Activated CD4-positive, alpha-beta T cell treated with anti-CD3 and anti-CD28 coated beads, Interleukin-2, amount 50 U/mL, for 24 hours (primary cell): ENCODE measurements at regions not wholly inside any gene's neighbourhood (a gene's known extent, or its start where the extent isn't known, plus 50 kb on each side); places are given as distances from the start of the nearest gene placed in this dataset.
"Not testable (repeated sequence)": the region's sequence is repeated elsewhere in the genome, so short reads cannot be mapped to it uniquely, and the experiment has no call there.

Source experiments
- DNase-seq, 2 donors: peaks; one replicate each; pipeline ENCODE4 v3.0.0-alpha.2; 2020; ENCODE audit warnings: low read depth in 1 of 2, low spot score in 1 of 2

DNA sequence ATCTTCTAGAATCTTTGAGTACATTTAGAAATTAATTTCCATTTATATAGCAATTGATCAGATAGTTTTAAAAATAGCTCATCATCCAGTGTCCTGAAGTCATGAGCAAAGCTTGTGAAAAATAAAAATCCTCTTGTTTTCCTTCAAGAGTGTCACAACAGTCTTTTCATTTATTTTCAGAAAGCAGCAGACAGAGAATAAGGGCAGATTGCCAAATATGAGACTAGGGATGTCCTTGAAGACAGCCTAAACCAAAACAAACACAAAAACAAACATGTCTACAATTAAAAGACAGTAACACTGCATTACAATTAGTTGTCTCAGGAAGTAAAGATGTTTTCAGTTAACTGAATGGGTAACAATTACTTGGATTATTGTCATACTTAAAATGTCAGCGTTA is 682.8 kb downstream of the TFAP2A start:
- DNase-seq: no peak

DNA sequence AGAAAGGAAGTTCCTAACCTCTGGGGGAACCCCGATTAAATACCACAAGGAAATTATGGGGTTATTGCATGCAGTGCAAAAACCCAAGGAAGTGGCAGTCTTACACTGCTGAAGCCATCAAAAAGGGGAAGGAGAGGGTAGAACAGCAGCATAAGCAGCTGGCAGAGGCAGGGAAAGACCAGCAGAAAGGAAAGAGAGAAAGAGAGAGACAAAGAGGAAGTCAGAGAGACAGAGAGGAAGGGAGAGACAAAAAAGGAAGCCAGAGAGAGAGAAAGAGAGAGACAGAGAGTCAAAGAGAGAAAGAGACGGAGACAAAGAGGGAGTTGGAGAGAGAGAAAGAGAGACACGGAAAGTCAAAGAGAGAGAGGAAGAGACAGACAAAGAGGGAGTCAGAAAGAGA is 689.1 kb downstream of the TFAP2A start:
- not testable (repeated sequence) for DNase-seq

- DNase-seq: no peak
These were observed 697.3 kb downstream of the TFAP2A start for GRCh38 chr6:9717568-9717967.

GRCh38 chr6:9711365-9711764 is 703.5 kb downstream of the TFAP2A start:
- DNase-seq: no peak

- no peak for DNase-seq
These were observed 704.3 kb downstream of the TFAP2A start for GRCh38 chr6:9710574-9710973.

DNA sequence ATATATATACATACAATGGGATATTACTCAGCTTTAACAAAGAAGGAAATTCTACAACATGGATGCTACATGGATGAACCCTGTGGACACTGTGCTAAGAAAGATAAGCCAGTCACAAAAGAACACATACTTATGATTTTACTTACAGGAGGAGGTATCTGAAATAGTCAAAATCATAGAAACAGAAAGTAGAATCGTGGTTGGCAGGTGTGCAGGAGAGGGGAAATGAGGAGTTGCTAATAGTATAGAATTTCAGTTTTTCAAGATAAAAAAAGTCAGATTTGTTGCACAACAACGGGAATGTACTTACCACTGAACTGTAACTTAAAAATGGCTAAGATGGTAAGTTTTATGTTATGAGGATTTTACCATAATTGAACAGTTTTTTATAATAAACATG is 706.3 kb downstream of the TFAP2A start:
- no peak for DNase-seq

DNA sequence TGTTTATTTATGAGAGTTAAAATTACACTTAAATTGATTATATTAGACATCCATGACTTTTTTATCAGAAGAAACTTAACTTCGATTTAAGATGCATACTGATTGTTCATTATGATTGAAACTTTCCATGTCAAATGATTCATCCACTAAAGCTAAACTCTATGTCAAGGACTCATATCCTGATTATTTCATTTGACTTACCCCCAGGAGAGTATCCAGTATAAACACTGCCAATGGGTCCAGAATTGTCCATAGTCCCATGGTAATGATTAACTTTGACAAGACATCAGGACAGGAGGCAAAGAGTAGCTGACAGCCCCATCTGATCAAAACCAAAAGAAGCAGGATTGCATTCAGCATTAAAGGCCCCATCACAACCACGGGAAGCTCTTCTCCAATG is 709.9 kb downstream of the TFAP2A start:
- no peak for DNase-seq

GRCh38 chr6:9702914-9703313 is 712.0 kb downstream of the TFAP2A start:
- DNase-seq: no peak

GRCh38 chr6:9699888-9700287 is 715.0 kb downstream of the TFAP2A start:
- DNase-seq: no peak

DNA sequence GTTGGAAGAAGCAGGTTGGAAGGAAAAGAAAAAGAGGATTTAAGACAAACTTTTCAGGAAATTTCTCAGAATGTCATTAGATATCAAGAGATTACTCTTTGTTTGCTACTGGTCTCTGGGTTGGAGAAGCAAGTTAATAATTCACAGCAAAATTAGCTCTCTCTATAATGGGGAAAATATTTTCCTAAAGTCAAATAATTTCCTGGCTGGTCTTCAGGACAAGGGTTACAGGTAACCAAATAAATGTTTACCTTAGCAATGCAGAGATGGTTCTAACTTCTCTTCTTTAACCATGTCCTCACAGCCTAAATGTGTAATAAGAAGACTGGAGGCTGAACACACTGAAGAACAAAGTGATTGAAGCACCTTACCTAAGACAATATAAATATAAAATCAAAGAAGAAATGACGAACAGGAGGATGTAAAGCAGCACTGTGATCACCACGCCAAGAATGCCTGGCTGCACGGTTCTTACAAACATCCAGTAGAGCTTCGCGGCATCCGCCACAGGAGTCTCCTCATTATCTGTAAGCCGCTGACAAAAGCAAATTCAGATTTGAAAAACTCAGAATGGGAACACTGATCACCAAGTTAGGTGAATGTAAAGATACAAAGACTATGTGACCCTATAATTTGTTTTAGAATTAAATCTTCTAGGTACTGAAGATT is 717.5 kb downstream of the TFAP2A start:
- no peak for DNase-seq

DNA sequence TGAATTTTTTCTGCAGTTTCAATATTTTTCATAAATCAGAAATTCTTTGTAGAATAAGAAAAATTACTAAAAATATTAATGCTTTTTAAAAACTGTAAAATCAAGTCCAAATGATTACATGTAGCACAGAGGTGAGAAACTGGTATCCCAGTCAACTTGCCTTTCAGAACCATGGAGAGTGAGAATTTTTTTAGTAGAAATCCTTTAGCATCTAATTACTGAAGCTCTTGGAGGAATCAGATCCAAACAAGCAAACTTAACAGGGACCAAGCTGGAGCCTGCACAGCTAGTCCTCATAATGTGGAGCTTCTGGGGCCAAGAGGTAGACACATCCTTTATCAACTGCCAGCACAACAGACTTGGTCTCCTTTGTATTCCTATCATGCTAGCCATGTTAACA is 724.5 kb downstream of the TFAP2A start:
- no peak for DNase-seq

DNA sequence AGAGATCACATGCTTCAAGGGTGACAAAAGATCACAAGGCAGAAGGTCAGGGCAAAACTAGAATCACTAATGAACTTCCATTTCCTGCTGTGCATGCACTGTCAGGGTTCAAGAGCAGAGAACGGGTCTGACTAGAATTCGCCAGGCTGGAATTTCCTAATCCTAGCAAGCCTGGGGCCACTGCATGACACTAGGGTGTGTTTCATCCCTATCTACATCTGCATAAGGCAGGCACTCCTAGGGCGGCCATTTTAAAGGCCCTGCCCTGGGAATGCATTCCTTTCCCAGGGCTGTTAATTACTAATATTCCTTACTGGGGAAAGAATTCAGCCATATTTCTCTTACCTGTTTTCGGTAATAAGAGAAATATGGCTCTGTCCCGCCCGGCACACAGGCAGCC is 734.1 kb downstream of the TFAP2A start:
- not testable (repeated sequence) for DNase-seq

GRCh38 chr6:9675122-9675521 is 739.8 kb downstream of the TFAP2A start:
- DNase-seq: no peak

GRCh38 chr6:9659848-9660247 is 755.0 kb downstream of the TFAP2A start:
- DNase-seq: no peak

GRCh38 chr6:9657994-9658393 is 756.9 kb downstream of the TFAP2A start:
- no peak for DNase-seq

DNA sequence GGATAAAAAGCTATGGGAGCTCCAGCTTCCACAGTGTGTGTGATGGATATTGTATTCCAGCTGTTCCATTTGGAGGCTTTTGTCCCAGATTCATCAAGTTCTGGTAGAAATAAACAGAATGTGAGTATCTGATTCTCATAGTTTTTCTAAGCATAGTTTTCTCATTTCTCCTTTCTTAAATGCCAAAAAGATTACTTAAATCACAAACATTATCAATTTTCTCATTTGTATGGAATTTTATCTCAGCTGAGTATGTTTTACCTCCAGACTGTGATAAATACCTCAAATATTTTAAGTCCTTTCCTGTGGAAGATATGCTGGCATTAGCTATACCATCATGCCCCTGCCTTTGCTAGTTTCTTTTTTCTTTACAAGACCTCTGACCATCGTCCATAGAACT is 767.3 kb downstream of the TFAP2A start:
- DNase-seq: no peak

- DNase-seq: no peak
These were observed 767.8 kb downstream of the TFAP2A start for GRCh38 chr6:9647071-9647445.

GRCh38 chr6:9646342-9647070 is 768.4 kb downstream of the TFAP2A start:
- DNase-seq: no peak

DNA sequence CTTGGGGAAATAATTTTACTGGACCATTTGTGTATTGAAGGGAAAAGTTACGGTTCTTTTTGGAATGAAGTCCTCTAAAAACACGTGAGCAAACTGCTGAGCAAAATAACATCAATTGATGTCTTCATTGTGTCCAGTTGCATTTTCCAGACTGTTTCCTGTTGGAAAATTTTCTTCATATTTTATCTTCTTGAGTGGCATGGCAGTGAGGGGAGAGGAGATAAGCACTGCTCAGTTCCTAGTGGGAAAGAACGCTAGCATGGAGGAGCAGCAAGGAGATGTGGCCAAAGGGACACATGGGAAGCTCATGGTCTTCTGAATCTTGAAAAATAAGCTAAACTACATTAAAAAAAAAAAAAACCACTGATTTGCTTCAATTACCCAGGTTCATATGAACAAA is 776.0 kb downstream of the TFAP2A start:
- DNase-seq: no peak

GRCh38 chr6:9634776-9635175 is 780.1 kb downstream of the TFAP2A start:
- no peak for DNase-seq

DNA sequence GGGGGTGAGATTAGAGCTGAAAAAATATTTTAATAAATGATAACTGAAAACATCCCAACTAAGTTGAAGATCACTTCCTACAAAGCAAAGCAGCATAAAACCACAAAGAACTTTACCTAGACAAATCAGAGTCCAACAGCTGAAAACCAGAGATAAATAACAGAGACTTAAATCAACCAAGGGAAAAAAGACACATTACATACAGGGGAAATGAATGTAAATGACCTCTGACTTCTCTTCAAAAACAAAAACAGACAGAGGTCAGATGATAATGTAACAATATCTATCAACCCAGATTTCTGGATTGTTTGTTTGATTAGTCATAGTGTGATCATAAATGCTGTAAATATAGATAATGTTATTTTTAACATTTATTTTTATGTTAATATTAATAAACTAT is 782.8 kb downstream of the TFAP2A start:
- no peak for DNase-seq

DNA sequence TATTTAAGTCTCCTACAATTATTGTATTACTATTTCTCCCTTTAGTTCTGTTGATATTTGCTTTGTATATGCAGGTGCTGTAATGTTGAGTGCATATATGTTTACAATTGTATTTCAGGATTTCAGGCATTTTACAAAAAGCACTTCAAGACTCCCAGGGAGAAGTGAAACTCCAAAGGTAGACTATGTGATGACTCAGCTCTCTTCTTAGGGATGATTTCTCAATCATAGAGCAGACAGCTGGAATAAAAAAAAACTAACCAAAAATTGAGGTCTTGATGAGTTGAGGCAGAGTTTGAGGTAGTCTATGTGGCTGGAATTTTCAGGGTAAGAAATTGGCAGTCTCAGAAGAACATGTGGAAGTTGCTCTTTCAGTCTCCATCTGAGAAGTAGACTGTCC is 786.1 kb downstream of the TFAP2A start:
- DNase-seq: no peak

- DNase-seq: no peak
These were observed 787.0 kb downstream of the TFAP2A start for GRCh38 chr6:9627916-9628315.
